Neural progenitor cell (in vitro differentiated cells): ENCODE measurements at regions not wholly inside any gene's neighbourhood (a gene's known extent, or its start where the extent isn't known, plus 50 kb on each side); places are given as distances from the start of the nearest gene placed in this dataset.

Experiments
- CTCF ChIP-seq: fragments of 200-600 bp; sonication (generic); IDR thresholded peaks from 2 replicates; pipeline ENCODE4 v1.5.1; 2017; ENCODE audit warnings: antibody characterized with exemption, mild to moderate bottlenecking
- EZH2 ChIP-seq: fragments of 200-600 bp; sonication (generic); IDR thresholded peaks from 2 replicates; pipeline ENCODE4 v1.6.1; 2017; ENCODE audit warnings: antibody characterized with exemption, mild to moderate bottlenecking, moderate library complexity
- EZH2phosphoT487 ChIP-seq: fragments of 200-600 bp; sonication (generic); IDR thresholded peaks from 2 replicates; pipeline ENCODE4 v1.6.1; 2017; ENCODE audit warnings: antibody characterized with exemption

GRCh38 chr1:192741095-192741494 lies 67.7 kb upstream of the RGS2 start:
- TF ChIP-seq CTCF (no peak), EZH2phosphoT487 (no peak), EZH2 (no peak)
